Immature natural killer cell (primary cell): ENCODE measurements at regions not wholly inside any gene's neighbourhood (a gene's known extent, or its start where the extent isn't known, plus 50 kb on each side); places are given as distances from the start of the nearest gene placed in this dataset.

Source experiments
- DNase-seq, 3 donors: peaks; one replicate each; pipeline ENCODE4 v3.0.0; 2022; ENCODE audit warnings: mixed read lengths in 1 of 3
- H3K27ac Mint-ChIP-seq, 6 donors: one replicate each; pipeline ENCODE4 v1.8.0; 2020; ENCODE audit warnings: mixed read lengths in 6 of 6, mild to moderate bottlenecking in 5 of 6, inconsistent platforms in 4 of 6, moderate library complexity in 3 of 6
- H3K27me3 Mint-ChIP-seq, 3 donors: one replicate each; pipeline ENCODE4 v1.8.0; 2020 to 2021; ENCODE audit warnings: low read depth in 3 of 3, mild to moderate bottlenecking in 3 of 3, mixed read lengths in 3 of 3, moderate library complexity in 3 of 3, inconsistent platforms in 1 of 3
- H3K36me3 Mint-ChIP-seq, 3 donors: one replicate each; pipeline ENCODE4 v1.8.0; 2020; ENCODE audit warnings: mixed read lengths in 3 of 3, inconsistent platforms in 2 of 3, mild to moderate bottlenecking in 2 of 3
- H3K4me1 Mint-ChIP-seq, 2 donors: one replicate each; pipeline ENCODE4 v1.8.0; 2020; ENCODE audit warnings: inconsistent platforms in 2 of 2, mild to moderate bottlenecking in 2 of 2, mixed read lengths in 2 of 2, moderate library complexity in 1 of 2
- H3K4me3 Mint-ChIP-seq, 5 donors: one replicate each; pipeline ENCODE4 v1.8.0; 2020; ENCODE audit warnings: mild to moderate bottlenecking in 5 of 5, mixed read lengths in 5 of 5, inconsistent platforms in 3 of 5, moderate library complexity in 3 of 5
- H3K9me3 Mint-ChIP-seq, 6 donors: one replicate each; pipeline ENCODE4 v1.8.0; 2020; ENCODE audit warnings: mild to moderate bottlenecking in 6 of 6, mixed read lengths in 6 of 6, inconsistent platforms in 4 of 6, moderate library complexity in 3 of 6

DNA sequence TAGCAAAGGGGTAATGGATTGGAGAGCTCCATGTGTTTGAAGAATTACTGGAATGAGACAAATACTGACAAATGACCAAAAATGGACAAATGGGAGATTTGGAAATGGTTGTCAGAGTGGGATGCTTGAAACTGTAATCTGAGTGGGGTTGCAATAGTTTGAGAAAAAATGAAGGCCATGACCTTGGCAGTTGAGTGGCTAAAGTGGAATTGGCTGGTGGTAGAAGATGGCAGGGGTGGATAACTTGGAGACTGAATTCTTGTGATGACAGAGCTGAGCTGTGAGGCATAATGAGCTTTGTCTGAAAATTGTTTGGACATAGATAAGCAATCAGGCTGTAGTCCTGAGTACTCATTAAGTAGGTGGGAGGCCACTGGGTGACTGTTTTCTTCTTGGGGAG lies 222.5 kb upstream of the PRICKLE1 start:
- Mint-ChIP-seq H3K27me3 (no peaks in the 10 kb centered on the region), H3K27ac (no peak overlapping the region), H3K36me3 (no peaks in the 10 kb centered on the region), H3K9me3 (peaks cover 0 to 12% (median 5%) of the 10 kb centered on the region in 6 donors), H3K4me3 (no peak overlapping the region), H3K4me1 (no peaks in the 10 kb centered on the region)
- no peak for DNase-seq

DNA sequence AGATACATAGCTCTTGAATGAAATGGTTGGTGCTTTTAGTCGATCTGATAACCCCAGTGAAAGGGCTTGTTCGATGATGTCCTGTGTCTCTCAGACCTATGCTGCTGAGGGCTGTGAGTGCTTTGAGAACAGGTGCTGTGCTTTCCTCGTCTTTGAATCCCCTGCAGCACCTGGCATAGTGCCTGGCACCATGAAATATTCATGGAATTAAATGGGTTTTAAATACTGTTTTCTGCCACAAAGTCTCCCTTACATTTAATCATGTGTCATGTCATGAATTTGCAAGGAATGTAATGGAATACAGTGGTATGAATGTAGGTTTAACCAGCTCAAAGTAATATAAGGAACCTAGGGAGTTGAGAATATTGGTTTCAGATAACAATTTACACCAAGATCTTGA lies 220.5 kb upstream of the PRICKLE1 start:
- Mint-ChIP-seq H3K4me3 (no peak overlapping the region), H3K27ac (no peak overlapping the region), H3K27me3 (no peaks in the 10 kb centered on the region), H3K9me3 (peaks cover 3 to 12% (median 5%) of the 10 kb centered on the region in 6 donors), H3K4me1 (no peaks in the 10 kb centered on the region), H3K36me3 (no peaks in the 10 kb centered on the region)
- DNase-seq, result no peak

DNA sequence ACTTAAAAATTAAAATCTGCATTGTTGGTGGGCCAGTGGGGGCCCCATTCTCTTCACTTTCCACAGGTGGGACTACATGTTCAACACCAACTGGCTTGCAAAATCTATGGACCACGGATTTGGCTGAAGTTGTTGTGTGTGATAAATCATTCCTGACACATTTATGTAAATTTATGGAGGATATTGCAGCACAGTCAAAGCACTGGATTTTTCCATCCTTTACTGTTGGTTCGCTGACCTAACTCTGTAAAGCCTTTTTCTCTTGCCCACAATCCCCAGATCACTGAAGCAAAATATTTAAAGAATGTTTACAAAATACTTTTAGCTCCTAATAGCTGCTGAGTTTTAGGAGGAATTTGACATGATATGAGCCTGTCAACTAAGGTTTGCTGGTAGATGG lies 219.7 kb upstream of the PRICKLE1 start:
- DNase-seq, result no peak
- peaks cover 3 to 12% (median 5%) of the 10 kb centered on the region in 6 donors for H3K9me3 Mint-ChIP-seq
- H3K27ac Mint-ChIP-seq, result no peak overlapping the region
- H3K27me3 Mint-ChIP-seq, result no peaks in the 10 kb centered on the region
- H3K36me3 Mint-ChIP-seq, result no peaks in the 10 kb centered on the region
- H3K4me1 Mint-ChIP-seq, result no peaks in the 10 kb centered on the region
- no peak overlapping the region for H3K4me3 Mint-ChIP-seq

DNA sequence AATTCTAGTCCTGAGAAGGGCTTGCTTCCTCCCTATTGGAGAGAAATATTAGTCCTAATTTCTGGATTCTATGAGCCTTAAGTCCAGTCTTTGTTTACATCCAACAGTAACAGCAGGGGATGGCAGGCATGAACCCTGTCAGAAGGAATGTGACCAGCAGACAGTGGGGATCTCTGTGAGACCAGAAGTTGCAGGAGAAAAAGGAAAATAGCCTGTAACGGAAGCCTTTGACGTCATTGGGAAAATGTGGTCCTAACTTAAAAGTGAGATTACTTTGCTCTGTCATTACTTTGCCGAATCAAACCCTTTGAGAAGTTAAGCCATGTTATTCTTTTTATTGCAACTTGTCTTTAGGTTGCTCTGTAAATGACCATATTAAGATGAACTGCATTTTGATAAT lies 218.2 kb upstream of the PRICKLE1 start:
- Mint-ChIP-seq H3K4me1 (no peaks in the 10 kb centered on the region), H3K9me3 (peaks cover 3 to 12% (median 5%) of the 10 kb centered on the region in 6 donors), H3K4me3 (no peak overlapping the region), H3K27ac (no peak overlapping the region), H3K27me3 (no peaks in the 10 kb centered on the region), H3K36me3 (no peaks in the 10 kb centered on the region)
- DNase-seq, result no peak

DNA sequence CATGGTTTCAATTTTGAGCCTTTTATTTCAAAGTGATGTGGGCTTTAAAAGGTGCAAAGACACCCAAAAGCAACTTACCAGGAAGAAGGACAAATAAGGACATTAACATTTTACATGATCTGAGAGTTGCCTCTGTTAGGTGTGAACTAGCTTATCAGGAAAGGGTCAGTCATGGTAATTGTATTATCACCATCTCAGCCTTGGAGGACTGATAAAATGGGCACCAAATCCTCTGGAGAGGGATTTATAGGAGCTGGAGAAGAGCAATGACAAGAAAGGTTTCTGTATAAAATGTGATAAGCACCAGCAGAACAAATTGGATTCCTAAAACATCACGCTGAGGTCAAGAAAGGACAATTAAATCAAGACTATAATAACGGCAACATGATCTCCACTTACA lies 217.7 kb upstream of the PRICKLE1 start:
- Mint-ChIP-seq H3K4me3 (no peak overlapping the region), H3K9me3 (peaks cover 3 to 12% (median 5%) of the 10 kb centered on the region in 6 donors), H3K27me3 (no peaks in the 10 kb centered on the region), H3K36me3 (no peaks in the 10 kb centered on the region), H3K27ac (no peak overlapping the region), H3K4me1 (no peaks in the 10 kb centered on the region)
- no peak for DNase-seq

DNA sequence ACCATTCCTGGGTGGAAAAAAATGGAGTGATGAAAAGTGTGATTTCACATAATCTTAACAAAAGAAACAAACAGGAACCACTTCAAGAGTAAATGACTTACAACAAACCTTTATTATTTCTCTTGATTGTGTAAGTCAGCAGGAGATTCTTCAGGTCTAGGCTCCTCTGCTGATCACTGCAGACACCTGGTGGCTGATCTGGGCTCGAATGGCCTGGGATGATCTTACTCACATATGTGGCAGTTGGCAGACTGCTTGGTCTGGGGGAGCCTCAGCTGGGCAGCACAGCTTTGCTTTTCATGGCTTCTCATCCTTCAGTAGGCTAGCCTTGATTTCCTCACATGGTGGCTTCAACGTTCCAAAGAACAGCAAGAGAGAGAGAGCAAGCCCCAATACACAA lies 215.4 kb upstream of the PRICKLE1 start:
- H3K4me3 Mint-ChIP-seq, result no peak overlapping the region
- no peaks in the 10 kb centered on the region for H3K4me1 Mint-ChIP-seq
- no peak for DNase-seq
- no peaks in the 10 kb centered on the region for H3K27me3 Mint-ChIP-seq
- peaks cover 0 to 12% (median 1%) of the 10 kb centered on the region in 6 donors for H3K9me3 Mint-ChIP-seq
- no peaks in the 10 kb centered on the region for H3K36me3 Mint-ChIP-seq
- H3K27ac Mint-ChIP-seq, result no peak overlapping the region

DNA sequence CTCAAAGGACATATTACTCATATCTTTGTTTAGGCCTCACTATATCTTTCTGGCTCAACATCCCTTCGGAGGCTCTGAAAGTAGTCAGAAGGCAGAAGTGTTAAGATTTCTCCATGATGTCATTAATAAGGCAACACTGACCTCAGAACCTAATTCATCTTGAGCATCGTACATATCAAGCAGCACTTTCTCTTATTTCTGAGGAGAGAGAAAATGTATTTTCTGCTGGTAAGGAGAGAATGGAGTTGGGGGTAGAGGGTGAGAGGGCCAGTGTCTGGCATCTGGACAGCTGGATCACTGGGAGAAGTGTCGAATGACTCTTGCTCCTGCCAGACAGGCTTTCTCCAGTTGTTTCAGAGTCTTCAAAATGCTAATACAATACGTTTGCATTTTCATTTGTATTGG lies 213.2 kb upstream of the PRICKLE1 start:
- Mint-ChIP-seq H3K27me3 (no peaks in the 10 kb centered on the region), H3K27ac (no peak overlapping the region), H3K36me3 (no peaks in the 10 kb centered on the region), H3K4me3 (no peak overlapping the region), H3K4me1 (no peaks in the 10 kb centered on the region), H3K9me3 (peaks cover 0 to 10% (median 4%) of the 10 kb centered on the region in 6 donors)
- DNase-seq, result no peak

DNA sequence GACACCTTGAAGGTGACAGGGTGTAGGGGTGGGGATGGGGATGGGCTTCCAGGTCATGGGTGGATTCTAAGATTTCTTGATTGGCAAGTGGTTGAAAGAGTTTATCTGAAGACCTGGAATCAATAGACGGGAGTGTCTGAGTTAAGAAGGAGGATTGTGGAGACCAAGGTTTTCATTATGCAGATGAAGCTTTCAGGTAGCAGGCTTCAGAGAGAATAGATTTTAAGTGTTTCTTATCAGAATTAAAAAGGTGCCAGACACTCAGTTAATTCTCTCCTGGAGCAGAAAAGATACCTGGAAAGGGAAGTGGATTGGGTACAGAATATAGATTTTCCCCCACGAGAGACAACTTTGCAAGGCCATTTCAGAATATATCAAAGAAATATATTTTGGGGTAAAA lies 211.7 kb upstream of the PRICKLE1 start:
- H3K36me3 Mint-ChIP-seq, result no peaks in the 10 kb centered on the region
- peaks cover 0 to 7% (median 4%) of the 10 kb centered on the region in 6 donors for H3K9me3 Mint-ChIP-seq
- no peak for DNase-seq
- H3K27me3 Mint-ChIP-seq, result no peaks in the 10 kb centered on the region
- H3K4me3 Mint-ChIP-seq, result no peak overlapping the region
- no peaks in the 10 kb centered on the region for H3K4me1 Mint-ChIP-seq
- H3K27ac Mint-ChIP-seq, result no peak overlapping the region

DNA sequence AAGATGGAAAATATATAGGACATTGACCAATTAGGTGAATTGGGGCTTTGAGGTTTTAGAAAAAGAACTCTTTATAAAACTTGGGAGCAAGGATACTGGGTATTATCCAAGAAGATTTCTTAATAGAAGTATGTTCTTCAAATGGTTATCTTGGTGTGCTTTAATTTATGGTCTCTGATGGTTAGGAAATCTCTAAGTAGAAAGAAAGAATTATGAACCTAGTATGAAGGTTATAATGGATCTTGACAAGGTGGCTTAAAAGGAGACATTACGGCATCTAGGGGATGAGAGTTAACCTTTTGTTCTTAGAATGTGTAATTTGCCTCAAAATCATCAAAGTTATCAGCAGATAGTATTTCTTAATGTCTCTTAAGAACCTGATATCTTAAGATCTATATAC lies 210.4 kb upstream of the PRICKLE1 start:
- no peaks in the 10 kb centered on the region for H3K36me3 Mint-ChIP-seq
- peaks cover 0 to 14% (median 4%) of the 10 kb centered on the region in 6 donors for H3K9me3 Mint-ChIP-seq
- H3K4me1 Mint-ChIP-seq, result no peaks in the 10 kb centered on the region
- no peaks in the 10 kb centered on the region for H3K27me3 Mint-ChIP-seq
- no peak for DNase-seq
- H3K4me3 Mint-ChIP-seq, result no peak overlapping the region
- H3K27ac Mint-ChIP-seq, result no peak overlapping the region

DNA sequence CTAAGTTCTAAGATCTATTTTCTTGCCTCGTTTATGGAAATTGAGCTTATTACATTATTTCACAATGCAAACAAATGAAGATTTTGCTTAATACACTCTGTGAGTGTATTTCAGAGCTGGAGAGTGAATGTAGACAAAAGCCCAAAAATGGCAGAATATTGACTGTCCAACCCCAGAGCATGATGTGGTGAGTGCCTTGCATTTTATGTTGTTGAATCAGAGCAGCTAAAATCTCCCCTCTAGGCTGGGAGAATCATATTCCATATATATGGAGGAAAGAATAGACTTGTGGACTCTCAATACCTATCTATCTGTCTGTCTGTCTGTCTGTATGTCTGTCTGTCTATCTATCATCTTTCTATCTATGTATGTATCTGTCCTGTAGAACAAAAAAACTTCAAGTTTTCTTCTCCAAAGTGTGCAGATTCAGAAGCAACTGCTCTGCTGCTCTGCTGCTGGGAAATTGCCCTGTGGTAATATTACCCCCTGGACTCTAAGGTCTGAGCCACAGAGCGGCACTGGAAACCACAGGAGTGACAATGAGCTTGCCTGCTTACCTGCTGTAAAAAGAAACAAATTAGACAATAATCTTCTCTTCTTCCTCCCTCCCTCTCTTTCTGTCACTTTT lies 209.4 kb upstream of the PRICKLE1 start:
- Mint-ChIP-seq H3K36me3 (no peaks in the 10 kb centered on the region), H3K27me3 (no peaks in the 10 kb centered on the region), H3K4me1 (no peaks in the 10 kb centered on the region), H3K27ac (no peak overlapping the region), H3K9me3 (peaks cover 0 to 21% (median 4%) of the 10 kb centered on the region in 6 donors), H3K4me3 (no peak overlapping the region)
- DNase-seq, result no peak

DNA sequence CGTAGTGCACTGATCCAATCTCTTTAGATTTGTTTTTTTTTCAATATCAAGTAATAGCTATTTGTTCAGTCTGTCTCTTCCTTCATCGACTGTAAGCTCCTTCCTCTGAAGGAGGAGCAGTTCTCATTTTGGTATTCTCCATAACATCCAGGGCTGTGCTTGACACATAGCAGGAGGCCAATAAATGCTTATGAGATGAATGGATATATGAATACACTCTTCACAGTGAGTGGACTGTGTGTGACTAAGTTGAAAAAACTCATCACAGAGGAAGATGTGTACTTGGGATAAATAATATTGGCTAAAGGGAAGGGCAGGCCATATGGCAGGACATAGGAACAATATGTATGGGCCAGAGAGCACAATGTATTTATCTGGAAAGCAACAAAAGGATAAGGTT lies 205.3 kb upstream of the PRICKLE1 start:
- no peaks in the 10 kb centered on the region for H3K4me1 Mint-ChIP-seq
- H3K27ac Mint-ChIP-seq, result no peak overlapping the region
- H3K9me3 Mint-ChIP-seq, result peaks cover 3 to 32% (median 4%) of the 10 kb centered on the region in 6 donors
- H3K27me3 Mint-ChIP-seq, result peaks cover 0 to 1% (median 0%) of the 10 kb centered on the region in 3 donors
- no peak for DNase-seq
- H3K36me3 Mint-ChIP-seq, result no peaks in the 10 kb centered on the region
- no peak overlapping the region for H3K4me3 Mint-ChIP-seq

DNA sequence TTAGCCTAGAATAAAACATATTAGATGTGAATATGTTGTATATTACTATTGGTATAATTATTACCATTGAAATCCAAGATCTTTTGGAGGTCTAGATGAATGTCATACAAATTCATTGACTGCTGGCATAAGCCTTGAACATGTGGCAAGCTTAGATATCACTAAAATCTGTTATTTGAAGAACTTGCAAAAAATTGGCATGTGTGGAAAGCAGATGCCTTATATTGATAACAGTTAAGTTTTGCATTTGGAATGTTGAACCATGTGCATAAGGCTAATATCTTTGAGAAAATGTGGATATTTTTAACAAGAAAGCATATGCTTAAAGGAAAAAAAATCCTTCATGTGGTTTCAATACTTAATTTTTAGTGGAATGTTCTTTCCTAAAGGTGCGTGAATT lies 203.6 kb upstream of the PRICKLE1 start:
- no peaks in the 10 kb centered on the region for H3K4me1 Mint-ChIP-seq

DNA sequence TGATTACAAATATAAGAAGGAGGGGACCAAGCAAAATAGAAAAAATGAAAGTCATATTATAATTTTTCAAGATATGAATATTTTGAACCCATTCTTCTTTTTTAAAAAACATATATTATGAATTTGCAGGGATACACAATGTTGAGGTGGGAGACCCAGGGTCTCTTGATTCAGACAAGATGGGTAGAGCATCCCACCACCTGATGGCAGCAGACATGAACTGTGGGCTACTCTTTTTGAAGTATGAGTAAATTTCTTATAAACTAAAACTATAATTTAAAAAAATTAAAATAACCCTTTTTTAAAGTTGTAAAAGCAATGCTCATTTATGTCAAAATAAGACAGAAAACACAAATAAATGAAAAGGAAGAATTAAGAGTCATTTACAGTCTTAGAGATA lies 202.7 kb upstream of the PRICKLE1 start:
- H3K4me3 Mint-ChIP-seq, result no peak overlapping the region
- H3K27ac Mint-ChIP-seq, result no peak overlapping the region
- DNase-seq, result no peak
- H3K4me1 Mint-ChIP-seq, result no peaks in the 10 kb centered on the region
- peaks cover 0 to 1% (median 0%) of the 10 kb centered on the region in 3 donors for H3K27me3 Mint-ChIP-seq
- H3K9me3 Mint-ChIP-seq, result peaks cover 0 to 34% (median 4%) of the 10 kb centered on the region in 6 donors
- H3K36me3 Mint-ChIP-seq, result peaks cover 0 to 3% (median 0%) of the 10 kb centered on the region in 3 donors

More for the DNA sequence above, 203.6 kb upstream of the PRICKLE1 start:
- no peak overlapping the region for H3K27ac Mint-ChIP-seq
- H3K4me3 Mint-ChIP-seq, result no peak overlapping the region
- H3K36me3 Mint-ChIP-seq, result peaks cover 0 to 3% (median 0%) of the 10 kb centered on the region in 3 donors
- no peak for DNase-seq
- H3K27me3 Mint-ChIP-seq, result peaks cover 0 to 1% (median 0%) of the 10 kb centered on the region in 3 donors
- peaks cover 0 to 34% (median 4%) of the 10 kb centered on the region in 6 donors for H3K9me3 Mint-ChIP-seq

DNA sequence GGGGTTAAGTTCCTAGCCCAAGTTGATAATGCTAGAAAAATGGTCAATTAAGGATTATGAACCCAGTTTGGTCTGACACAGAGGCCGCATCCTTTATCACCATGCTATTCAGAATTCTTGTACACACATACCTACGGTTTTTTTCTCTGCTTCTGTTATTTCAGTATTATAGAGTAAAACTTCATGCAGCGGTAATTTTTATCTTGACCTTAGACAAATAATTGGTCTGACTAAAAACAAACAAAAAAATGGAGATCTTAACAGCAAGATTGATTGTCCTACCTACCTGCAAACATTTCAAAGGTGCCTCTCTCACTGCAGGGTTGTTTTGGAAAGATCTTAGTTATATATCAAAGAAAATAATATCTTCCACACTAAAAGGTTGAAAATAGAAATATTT lies 201.9 kb upstream of the PRICKLE1 start:
- peaks cover 0 to 34% (median 4%) of the 10 kb centered on the region in 6 donors for H3K9me3 Mint-ChIP-seq
- peaks cover 0 to 3% (median 0%) of the 10 kb centered on the region in 3 donors for H3K36me3 Mint-ChIP-seq
- H3K4me3 Mint-ChIP-seq, result no peak overlapping the region
- DNase-seq, result no peak
- H3K27me3 Mint-ChIP-seq, result peaks cover 0 to 1% (median 0%) of the 10 kb centered on the region in 3 donors
- no peak overlapping the region for H3K27ac Mint-ChIP-seq
- no peaks in the 10 kb centered on the region for H3K4me1 Mint-ChIP-seq

DNA sequence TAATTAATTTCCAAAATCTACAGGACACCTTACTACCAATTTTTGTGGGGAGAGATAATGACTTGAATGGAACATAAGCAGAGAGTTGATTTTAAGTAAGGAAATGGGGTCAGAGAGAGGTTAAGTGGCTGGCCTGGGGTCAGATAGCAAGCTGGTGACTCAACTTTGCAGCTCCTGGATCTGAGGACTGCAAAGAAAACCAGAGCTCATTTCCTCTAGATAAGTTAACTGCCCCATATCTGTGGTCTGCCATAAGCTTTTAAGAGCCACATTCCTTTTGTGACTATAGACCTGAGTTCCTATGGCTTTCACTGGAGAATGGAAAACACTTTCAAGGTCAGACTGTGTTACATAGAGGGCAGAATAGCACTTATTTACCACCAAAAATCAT lies 201.2 kb upstream of the PRICKLE1 start:
- H3K27ac Mint-ChIP-seq, result no peak overlapping the region
- peaks cover 0 to 30% (median 3%) of the 10 kb centered on the region in 6 donors for H3K9me3 Mint-ChIP-seq
- H3K36me3 Mint-ChIP-seq, result peaks cover 0 to 3% (median 0%) of the 10 kb centered on the region in 3 donors

More for the DNA sequence above, 201.2 kb upstream of the PRICKLE1 start:
- no peak for DNase-seq
- H3K4me3 Mint-ChIP-seq, result no peak overlapping the region
- peaks cover 0 to 1% (median 0%) of the 10 kb centered on the region in 3 donors for H3K27me3 Mint-ChIP-seq
- no peaks in the 10 kb centered on the region for H3K4me1 Mint-ChIP-seq
